H1 (cell line): ENCODE measurements at regions not wholly inside any gene's neighbourhood (a gene's known extent, or its start where the extent isn't known, plus 50 kb on each side); places are given as distances from the start of the nearest gene placed in this dataset.

Source experiments
- CTCF ChIA-PET: fragments of 300-600 bp; sonication (Branson Sonifier 250); formaldehyde crosslinking; loops from one replicate; lab custom pipeline; 2021; ENCODE audit not compliant: partially characterized antibody; lab: Charles Lee
- POLR2A ChIA-PET: fragments of 300-600 bp; sonication (Branson Sonifier 250); formaldehyde crosslinking; loops from one replicate; lab custom pipeline; 2021; ENCODE audit warnings: inconsistent platforms; ENCODE audit not compliant: partially characterized antibody; lab: Charles Lee
- DNase-seq, 2 experiments: peaks; one replicate each; pipeline versions ENCODE4 v3.0.0 to v3.0.0-alpha.2; 2010 to 2022; ENCODE audit warnings: low spot score in 2 of 2, low read depth in 1 of 2, mixed read lengths in 1 of 2
- FAIRE-seq: peaks from 2 replicates; lab custom pipeline; 2011; peaks lifted over from hg19 to GRCh38; lab: Jason Lieb, UNC
- H2AFZ ChIP-seq: 2 replicates; pipeline ENCODE4 v1.8.1; 2012; ENCODE audit warnings: low read length, inconsistent platforms
- H2AK5ac ChIP-seq: 2 replicates; pipeline ENCODE4 v1.6.1; 2013; ENCODE audit warnings: low read depth, low read length
- H2BK120ac ChIP-seq: replicated peaks from 2 replicates; pipeline ENCODE3; 2013; ENCODE audit warnings: low read depth, low read length, inconsistent platforms
- H2BK12ac ChIP-seq: 2 replicates; pipeline ENCODE4 v1.6.1; 2013; ENCODE audit warnings: low read depth, low read length
- H2BK15ac ChIP-seq: 2 replicates; pipeline ENCODE4 v1.6.1; 2013; ENCODE audit warnings: low read length
- H2BK20ac ChIP-seq: 2 replicates; pipeline ENCODE4 v1.6.1; 2013; ENCODE audit warnings: low read length
- H2BK5ac ChIP-seq: 2 replicates; pipeline ENCODE4 v1.6.1; 2013; ENCODE audit warnings: low read depth, low read length
- H3K14ac ChIP-seq: 2 replicates; pipeline ENCODE4 v1.6.1; 2013; ENCODE audit warnings: inconsistent platforms; ENCODE audit not compliant: insufficient read length
- H3K18ac ChIP-seq: 2 replicates; pipeline ENCODE4 v1.6.1; 2013; ENCODE audit warnings: low read length; ENCODE audit errors: extremely low read depth
- H3K23ac ChIP-seq: 2 replicates; pipeline ENCODE4 v1.6.1; 2013; ENCODE audit warnings: inconsistent platforms; ENCODE audit not compliant: insufficient read length
- H3K23me2 ChIP-seq: 2 replicates; pipeline ENCODE4 v1.6.1; 2013; ENCODE audit warnings: low read depth, low read length
- H3K27ac ChIP-seq: 2 replicates; pipeline ENCODE4 v1.6.1; 2011; ENCODE audit warnings: low read depth, low read length, inconsistent platforms
- H3K27me3 ChIP-seq, 4 experiments: replicated peaks in 1 of 4; 1 replicate in 1 of 4; 2 replicates in 3 of 4; pipeline versions ENCODE4 v1.6.1 to v1.8.1; 2011 to 2013; ENCODE audit warnings: low read length in 3 of 4, mild to moderate bottlenecking in 3 of 4, inconsistent platforms in 2 of 4, mixed read lengths in 2 of 4, moderate library complexity in 1 of 4; ENCODE audit not compliant: control insufficient read depth in 3 of 4, insufficient read depth in 3 of 4; ENCODE audit errors: extremely low read depth in 1 of 4
- H3K36me3 ChIP-seq, 4 experiments: 2 replicates each; pipeline versions ENCODE4 v1.6.1 to v1.8.1; 2011 to 2013; ENCODE audit warnings: mild to moderate bottlenecking in 4 of 4, low read length in 3 of 4, moderate library complexity in 2 of 4, control low read depth in 1 of 4, inconsistent platforms in 1 of 4; ENCODE audit not compliant: insufficient read depth in 4 of 4, control insufficient read depth in 2 of 4
- H3K4ac ChIP-seq: replicated peaks from 2 replicates; pipeline ENCODE3; 2013; ENCODE audit warnings: low read length, low read depth, mixed read lengths, inconsistent platforms; ENCODE audit not compliant: insufficient read length
- H3K4me1 ChIP-seq, 4 experiments: replicated peaks in 1 of 4; 1 replicate in 1 of 4; 2 replicates in 3 of 4; pipeline versions ENCODE4 v1.6.1 to v1.8.1; 2011 to 2013; ENCODE audit warnings: low read length in 3 of 4, inconsistent platforms in 2 of 4, mixed read lengths in 1 of 4; ENCODE audit not compliant: insufficient read depth in 4 of 4, control insufficient read depth in 3 of 4
- H3K4me2 ChIP-seq, 2 experiments: 2 replicates each; pipeline versions ENCODE4 v1.6.1 to v1.8.1; 2011 to 2013; ENCODE audit warnings: low read depth in 2 of 2, low read length in 2 of 2, control low read depth in 1 of 2, inconsistent platforms in 1 of 2, mild to moderate bottlenecking in 1 of 2; ENCODE audit not compliant: insufficient read depth in 1 of 2
- H3K4me3 ChIP-seq, 4 experiments: fragments of 200-600, 300-600 bp in 1 of 4; sonication (generic), shearing (Covaris generic), sonication (Bioruptor Twin) in 1 of 4; 2 replicates each; pipeline versions ENCODE4 v1.5.1 to v1.8.1; 2011 to 2016; ENCODE audit warnings: low read length in 4 of 4, low read depth in 3 of 4, control low read depth in 2 of 4, inconsistent platforms in 2 of 4, mild to moderate bottlenecking in 2 of 4, mixed read lengths in 1 of 4, moderate library complexity in 1 of 4; ENCODE audit not compliant: insufficient read depth in 2 of 4; ENCODE audit errors: extremely low read depth in 1 of 4
- H3K56ac ChIP-seq: replicated peaks from 2 replicates; pipeline ENCODE3; 2013; ENCODE audit warnings: low read depth, mild to moderate bottlenecking, mixed read lengths, low read length, inconsistent platforms; ENCODE audit not compliant: insufficient read length
- H3K79me1 ChIP-seq: 2 replicates; pipeline ENCODE4 v1.6.1; 2013; ENCODE audit warnings: low read depth, low read length, control low read depth
- H3K79me2 ChIP-seq, 2 experiments: 2 replicates each; pipeline versions ENCODE4 v1.6.1 to v1.8.1; 2012 to 2013; ENCODE audit warnings: low read length in 2 of 2, mild to moderate bottlenecking in 2 of 2, inconsistent platforms in 1 of 2; ENCODE audit not compliant: insufficient read depth in 2 of 2, control insufficient read depth in 1 of 2
- H3K9ac ChIP-seq, 4 experiments: replicated peaks in 1 of 4; 1 replicate in 1 of 4; 2 replicates in 3 of 4; pipeline versions ENCODE4 v1.6.1 to v1.8.1; 2011 to 2013; ENCODE audit warnings: low read depth in 3 of 4, low read length in 3 of 4, control low read depth in 2 of 4, mild to moderate bottlenecking in 2 of 4, moderate library complexity in 2 of 4, inconsistent platforms in 1 of 4; ENCODE audit errors: extremely low read depth in 1 of 4
- H3K9me3 ChIP-seq, 2 experiments: 2 replicates each; pipeline versions ENCODE4 v1.6.1 to v1.8.1; 2012 to 2013; ENCODE audit warnings: mild to moderate bottlenecking in 2 of 2, moderate library complexity in 2 of 2, control low read depth in 1 of 2, inconsistent platforms in 1 of 2, low read depth in 1 of 2, low read length in 1 of 2, mixed read lengths in 1 of 2; ENCODE audit not compliant: insufficient read depth in 2 of 2
- H4K20me1 ChIP-seq, 2 experiments: replicated peaks in 1 of 2; 2 replicates each; pipeline versions ENCODE3 to v1.8.1; 2011 to 2013; ENCODE audit warnings: inconsistent platforms in 2 of 2, low read length in 2 of 2, mild to moderate bottlenecking in 1 of 2; ENCODE audit not compliant: insufficient read depth in 2 of 2, control insufficient read depth in 1 of 2
- H4K5ac ChIP-seq: 2 replicates; pipeline ENCODE4 v1.6.1; 2013; ENCODE audit warnings: low read length, low read depth, mixed read lengths, inconsistent platforms; ENCODE audit not compliant: insufficient read length
- H4K8ac ChIP-seq: 2 replicates; pipeline ENCODE4 v1.8.0; 2013; ENCODE audit warnings: mild to moderate bottlenecking, moderate library complexity, low read length, inconsistent platforms; ENCODE audit not compliant: insufficient read depth; ENCODE audit errors: extremely low read depth
- H4K91ac ChIP-seq: replicated peaks from 2 replicates; pipeline ENCODE3; 2013; ENCODE audit warnings: low read length, mixed read lengths, inconsistent platforms; ENCODE audit not compliant: insufficient read length
- CBX5 ChIP-seq: fragments of 300-800, 300-1000 bp; sonication (generic); IDR thresholded peaks from 2 replicates; pipeline ENCODE4 v1.7.1; 2016; ENCODE audit warnings: antibody characterized with exemption, low read length, low read depth
- CBX8 ChIP-seq: fragments of 300-800, 300-1000 bp; sonication (generic); IDR thresholded peaks from 2 replicates; pipeline ENCODE4 v1.7.1; 2016; ENCODE audit warnings: low read depth, low read length, borderline replicate concordance
- EGR1 ChIP-seq: IDR thresholded peaks from 2 replicates; pipeline ENCODE4 v1.6.1; 2011; ENCODE audit warnings: low read depth, low read length, borderline replicate concordance
- EP300 ChIP-seq, 2 experiments: IDR thresholded peaks; 1 replicate in 1 of 2; 2 replicates in 1 of 2; pipeline ENCODE4 v1.6.1; 2011 to 2012; ENCODE audit warnings: low read depth in 2 of 2, low read length in 2 of 2, mild to moderate bottlenecking in 2 of 2, borderline replicate concordance in 1 of 2, inconsistent platforms in 1 of 2, moderate library complexity in 1 of 2
- HDAC6 ChIP-seq: IDR thresholded peaks from one replicate; pipeline ENCODE4 v1.7.1; 2012; ENCODE audit warnings: low read depth, mild to moderate bottlenecking, inconsistent platforms, low read length, moderate library complexity
- POLR2A ChIP-seq, 2 experiments: IDR thresholded peaks; 1 replicate in 1 of 2; 2 replicates in 1 of 2; pipeline ENCODE4 v1.6.1; 2011; ENCODE audit warnings: low read depth in 2 of 2, low read length in 2 of 2, mild to moderate bottlenecking in 2 of 2; ENCODE audit errors: control extremely low read depth in 1 of 2
- POU5F1 ChIP-seq: IDR thresholded peaks from 2 replicates; pipeline ENCODE4 v1.6.1; 2011; ENCODE audit warnings: low read depth, mild to moderate bottlenecking, low read length, moderate library complexity
- RNF2 ChIP-seq: fragments of 200-900, 300-1000 bp; sonication (generic); IDR thresholded peaks from 2 replicates; pipeline ENCODE4 v1.7.1; 2016; ENCODE audit warnings: borderline replicate concordance, low read depth, mild to moderate bottlenecking, antibody characterized with exemption, low read length; ENCODE audit not compliant: poor library complexity, severe bottlenecking; ENCODE audit errors: missing control alignments
- SIX5 ChIP-seq: IDR thresholded peaks from 2 replicates; pipeline ENCODE4 v1.6.1; 2011; ENCODE audit warnings: mild to moderate bottlenecking, low read depth, low read length
- TBP ChIP-seq: IDR thresholded peaks from 2 replicates; pipeline ENCODE4 v1.6.1; 2011; ENCODE audit warnings: low read depth, low read length, improper control_type of control experiment
- ZNF274 ChIP-seq: IDR thresholded peaks from 2 replicates; pipeline ENCODE4 v1.7.0; 2012; ENCODE audit warnings: low read length, borderline replicate concordance; ENCODE audit errors: extremely low read depth
- WGBS, 2 experiments: shearing (Covaris generic) in 1 of 2; methylation state at CpG; one replicate each; pipeline versions ENCODE4 v1.1.6 to v1.1.7; 2013 to 2015; ENCODE audit warnings: low lambda C conversion rate in 2 of 2, mixed read lengths in 2 of 2, inconsistent platforms in 1 of 2, low coverage in 1 of 2, missing lambda C conversion rate in 1 of 2; ENCODE audit not compliant: insufficient replicate concordance in 2 of 2, insufficient coverage in 1 of 2, insufficient read length in 1 of 2; ENCODE audit errors: extremely low coverage in 1 of 2, missing lambda C conversion rate in 1 of 2; 5-methylcytosine and 5-hydroxymethylcytosine counted together

DNA sequence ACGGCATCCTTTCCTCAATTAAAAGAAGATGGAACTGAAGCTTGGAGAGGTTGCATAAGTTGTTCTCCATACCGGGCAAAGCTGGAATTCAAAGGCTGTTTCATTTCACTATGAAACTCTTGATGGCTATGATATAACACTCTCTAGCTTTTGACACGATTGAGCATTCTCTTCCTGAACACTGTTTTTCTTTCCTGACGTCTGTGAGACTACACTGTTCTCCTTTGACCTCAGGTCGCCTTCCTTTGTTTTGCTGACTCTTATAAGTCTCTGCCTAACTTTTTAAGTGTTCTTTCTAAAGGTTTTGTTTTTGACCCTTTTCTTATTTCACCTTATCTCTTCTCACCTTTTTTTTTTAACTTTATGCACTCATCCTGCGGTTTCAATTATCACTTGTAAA lies 261.8 kb upstream of the LINC00305 start:
- DNase-seq (no peak), FAIRE-seq (no peak)
- no peak overlapping the region for H3K18ac ChIP-seq
- H3K4me1 ChIP-seq: no peaks in the 10 kb centered on the region; a peak in 1 of 7 replicates
- no peak overlapping the region for H4K91ac ChIP-seq
- H3K4me3 ChIP-seq: no peak overlapping the region
- ChIA-PET CTCF (interaction anchor here (0.8 to 3.0 kb wide), 14 partner anchors 11 to 796 kb away, joined by 3 to 19 read pairs (median 4); no protein-coding TSS in a partner anchor), POLR2A (no interaction called here)
- H3K4me2 ChIP-seq: no peak overlapping the region
- no peak overlapping the region for H2AK5ac ChIP-seq
- peaks cover 0 to 1% (median 0%) of the 10 kb centered on the region in 4 experiments; a peak in 1 of 7 replicates for H3K27me3 ChIP-seq
- H3K56ac ChIP-seq: no peak overlapping the region
- no peak overlapping the region for H2BK12ac ChIP-seq
- WGBS, 2 experiments: 81% methylated on average over 6 of the region's 6 CpGs; no CpG with 5 or more reads in 1 of the 2 experiments
- no peaks in the 10 kb centered on the region for H4K20me1 ChIP-seq
- no peak overlapping the region for H4K5ac ChIP-seq
- no peak for TF ChIP-seq CBX8
- TF ChIP-seq RNF2: no peak
- no peak for TF ChIP-seq HDAC6
- TF ChIP-seq SIX5: no peak
- no peak for TF ChIP-seq TBP
- TF ChIP-seq CBX5: no peak
- no peak for TF ChIP-seq POU5F1
- no peak for TF ChIP-seq ZNF274
- TF ChIP-seq EGR1: no peak
- no peak for TF ChIP-seq EP300 (IDR thresholded peaks at IDR 0.05; ENCODE audit: borderline replicate concordance in 1 of 2, low read depth in 2 of 2, low read length in 2 of 2)
- no peak for TF ChIP-seq POLR2A (IDR thresholded peaks at IDR 0.05; ENCODE audit: control extremely low read depth in 1 of 2, low read depth in 2 of 2, low read length in 2 of 2)
- no peak overlapping the region for H2BK20ac ChIP-seq
- H3K9me3 ChIP-seq: no peaks in the 10 kb centered on the region; a peak in 1 of 4 replicates
- H3K14ac ChIP-seq: no peak overlapping the region
- H2BK5ac ChIP-seq: no peak overlapping the region
- no peak overlapping the region for H3K27ac ChIP-seq
- no peak overlapping the region for H3K4ac ChIP-seq
- no peaks in the 10 kb centered on the region for H3K23me2 ChIP-seq
- H3K9ac ChIP-seq: no peak overlapping the region
- H2BK120ac ChIP-seq: no peak overlapping the region
- no peaks in the 10 kb centered on the region for H3K79me2 ChIP-seq
- H3K79me1 ChIP-seq: no peaks in the 10 kb centered on the region
- no peak overlapping the region for H3K23ac ChIP-seq
- no peak overlapping the region for H4K8ac ChIP-seq
- no peak overlapping the region for H2BK15ac ChIP-seq
- H3K36me3 ChIP-seq: no peaks in the 10 kb centered on the region
- peak overlapping the region; percentile 7; the same call in 1 of the 2 replicates for H2AFZ ChIP-seq
